ENCODE measurements at regions not wholly inside any gene's neighbourhood (a gene's known extent, or its start where the extent isn't known, plus 50 kb on each side); places are given as distances from the start of the nearest gene placed in this dataset.

GRCh38 chr2:8189316-8189715 lies 492.5 kb upstream of the ID2 start:
- no peak for TF ChIP-seq EZH2 (IDR thresholded peaks at IDR 0.05; ENCODE audit: borderline replicate concordance, insufficient read depth, low read length, poor library complexity, severe bottlenecking)
- no peak for TF ChIP-seq CTCF (IDR thresholded peaks at IDR 0.05; ENCODE audit: poor library complexity, severe bottlenecking)
- TF ChIP-seq TAF1 (IDR thresholded peaks at IDR 0.05; ENCODE audit: low read depth) = no peak
- TF ChIP-seq RAD21 (conservative IDR thresholded peaks at IDR 0.05) = no peak
- TF ChIP-seq POLR2AphosphoS5 (IDR thresholded peaks at IDR 0.05) = no peak
- TF ChIP-seq MXI1 (conservative IDR thresholded peaks at IDR 0.05; ENCODE audit: poor library complexity, severe bottlenecking) = no peak

Measured in neural cell (in vitro differentiated cells).